Islet of Langerhans (tissue), 1 donor: ENCODE measurements at regions not wholly inside any gene's neighbourhood (a gene's known extent, or its start where the extent isn't known, plus 50 kb on each side); places are given as distances from the start of the nearest gene placed in this dataset.

Experiments used
- FAIRE-seq: peaks from one replicate; lab custom pipeline; 2011; peaks lifted over from hg19 to GRCh38; lab: Jason Lieb, UNC

GRCh38 chr5:104702212-104702611 lies 1139.6 kb upstream of the NUDT12 start:
- FAIRE-seq = no peak

DNA sequence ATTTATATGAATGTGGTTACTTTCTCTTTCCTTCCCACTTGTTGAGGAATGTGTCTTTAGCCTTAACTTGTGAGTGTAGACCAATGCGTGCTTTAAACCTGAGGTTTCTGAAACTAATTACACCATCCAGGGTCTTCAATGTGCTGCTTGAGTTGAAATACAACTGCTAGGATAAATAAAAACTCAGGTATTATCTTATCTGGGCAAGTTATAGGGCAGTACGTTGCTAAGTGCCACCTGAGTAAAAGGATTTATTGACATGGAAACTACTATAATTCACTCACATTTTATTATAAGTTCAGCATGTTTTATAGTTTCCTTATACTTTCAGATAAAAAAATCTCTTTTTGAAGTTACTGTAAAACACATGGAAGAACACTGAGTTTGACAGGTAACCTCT lies 1136.8 kb upstream of the NUDT12 start:
- FAIRE-seq = no peak

DNA sequence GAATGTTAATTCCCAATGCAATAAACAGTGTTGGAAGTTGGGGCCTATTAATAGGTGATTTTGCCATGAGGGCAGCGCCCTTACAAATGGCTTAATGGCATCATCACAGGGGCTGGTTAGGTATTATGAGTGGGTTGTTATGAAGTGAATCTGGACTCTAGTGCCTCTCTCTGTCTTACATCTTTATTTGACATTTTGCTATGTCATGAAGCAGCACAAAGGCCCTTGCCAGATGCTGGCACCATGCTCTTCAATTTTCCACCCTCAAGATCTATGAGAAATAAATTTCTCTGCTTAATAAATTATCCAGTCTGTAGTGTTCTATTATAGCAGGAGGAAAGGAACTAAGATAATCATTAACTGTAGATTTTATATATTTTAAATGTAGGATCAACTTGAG lies 1098.7 kb upstream of the NUDT12 start:
- FAIRE-seq = no peak

- FAIRE-seq = no peak
These were observed 1096.9 kb upstream of the NUDT12 start for GRCh38 chr5:104659497-104659896.

DNA sequence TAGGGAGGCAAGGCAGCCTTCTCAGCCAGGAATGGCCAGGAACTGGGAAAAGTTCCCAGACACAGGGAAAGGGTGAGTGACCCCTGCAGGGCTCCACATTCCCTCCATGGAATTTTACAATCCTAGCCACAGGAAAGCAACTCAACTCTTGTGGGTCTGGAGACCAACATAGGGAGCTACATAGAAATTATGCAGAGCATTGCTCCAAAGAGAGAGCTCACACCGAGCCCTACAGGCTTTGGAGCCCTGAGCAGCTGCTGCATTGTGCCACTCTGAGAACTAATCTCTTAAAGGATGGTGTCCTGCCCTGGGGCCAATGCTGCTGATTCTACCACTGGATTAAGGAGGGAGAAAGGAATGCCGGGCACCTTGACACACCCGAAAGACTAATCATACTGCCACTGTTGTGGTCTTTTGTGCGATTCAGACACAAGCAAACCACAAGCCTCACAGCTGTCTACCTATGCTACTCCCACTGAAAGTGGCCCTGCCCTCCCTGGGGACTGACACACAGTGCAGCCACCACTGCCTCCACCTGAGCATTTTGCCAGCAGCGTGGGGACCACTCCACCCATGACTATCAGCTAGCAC lies 1089.8 kb upstream of the NUDT12 start:
- FAIRE-seq = no peak

- no peak for FAIRE-seq
These were observed 1087.9 kb upstream of the NUDT12 start for GRCh38 chr5:104650313-104651055.

DNA sequence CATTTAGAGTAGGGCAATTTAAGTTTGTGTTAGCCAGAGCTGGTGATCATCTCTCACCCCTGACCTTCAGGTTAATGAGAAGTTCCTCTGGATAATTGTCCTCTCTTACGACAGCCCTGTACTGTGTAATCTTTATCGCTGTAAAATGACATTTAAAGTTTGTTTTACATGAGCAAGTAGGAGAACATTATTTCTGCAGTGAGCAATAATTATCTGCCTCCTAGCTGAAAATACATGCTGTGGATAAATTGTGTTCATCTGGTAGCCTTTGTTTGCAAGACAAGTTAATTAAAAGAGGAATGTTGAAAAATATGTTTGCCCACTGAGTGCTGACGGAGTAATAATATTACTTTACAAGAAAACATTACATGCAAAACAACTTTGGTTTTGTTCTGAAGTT lies 1083.8 kb upstream of the NUDT12 start:
- no peak for FAIRE-seq

DNA sequence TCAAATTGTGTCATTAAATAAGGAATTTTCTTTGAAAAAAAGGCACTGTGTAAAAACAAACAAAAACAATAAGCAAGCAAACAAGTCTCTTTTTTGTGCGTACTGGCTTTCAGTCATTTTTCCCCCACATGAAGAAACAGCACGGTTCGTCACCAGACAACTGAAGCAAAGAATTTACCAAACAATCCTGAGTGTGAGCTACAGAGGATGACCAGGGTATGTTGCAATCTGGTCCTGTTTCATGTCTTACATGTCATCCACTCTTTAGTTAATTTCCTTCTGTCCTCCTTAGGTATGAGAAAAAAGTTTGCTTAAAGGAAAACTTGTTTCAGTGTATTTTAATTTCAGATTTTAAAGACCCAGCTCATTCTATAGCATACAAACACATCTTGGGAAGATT lies 1080.7 kb upstream of the NUDT12 start:
- no peak for FAIRE-seq

GRCh38 chr5:104635227-104635626 lies 1072.6 kb upstream of the NUDT12 start:
- no peak for FAIRE-seq

DNA sequence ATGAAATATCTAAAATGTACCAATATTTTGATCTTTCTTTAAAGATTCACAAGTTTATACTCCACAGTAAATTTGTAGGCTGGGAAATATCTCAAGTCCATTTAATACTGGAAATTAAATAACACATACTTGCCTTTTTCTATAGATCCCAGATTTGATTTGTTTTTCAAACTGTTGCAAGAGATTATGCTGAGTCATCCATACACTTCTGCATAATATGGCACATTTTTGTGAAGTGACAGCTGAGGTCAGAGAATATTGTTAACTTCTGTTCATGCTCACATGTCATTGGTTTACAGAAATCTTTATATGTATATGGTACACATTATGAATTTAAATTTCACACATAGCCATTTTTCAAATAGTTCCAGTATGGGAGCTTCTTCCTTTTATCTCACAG lies 1066.3 kb upstream of the NUDT12 start:
- FAIRE-seq = no peak

GRCh38 chr5:104626122-104626521 lies 1063.5 kb upstream of the NUDT12 start:
- no peak for FAIRE-seq

DNA sequence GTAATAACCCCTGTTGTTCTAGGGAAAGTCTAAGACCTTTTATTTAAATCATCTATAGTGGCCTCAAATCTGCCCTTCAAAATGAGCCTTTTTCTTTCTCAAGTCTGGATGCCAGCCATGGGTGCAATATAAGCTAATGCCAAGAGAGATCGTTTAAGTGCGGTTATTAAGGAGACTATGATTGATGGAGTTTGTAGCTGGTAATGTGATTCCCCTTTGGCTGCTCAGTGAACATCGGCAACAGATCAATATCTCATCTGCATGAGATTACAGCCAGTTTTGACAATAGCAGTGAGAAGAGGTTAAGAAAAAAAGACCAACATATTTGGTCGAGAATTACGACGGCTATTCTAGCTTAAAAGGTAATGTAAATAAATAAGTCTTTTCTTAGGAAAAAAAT lies 1049.4 kb upstream of the NUDT12 start:
- no peak for FAIRE-seq

DNA sequence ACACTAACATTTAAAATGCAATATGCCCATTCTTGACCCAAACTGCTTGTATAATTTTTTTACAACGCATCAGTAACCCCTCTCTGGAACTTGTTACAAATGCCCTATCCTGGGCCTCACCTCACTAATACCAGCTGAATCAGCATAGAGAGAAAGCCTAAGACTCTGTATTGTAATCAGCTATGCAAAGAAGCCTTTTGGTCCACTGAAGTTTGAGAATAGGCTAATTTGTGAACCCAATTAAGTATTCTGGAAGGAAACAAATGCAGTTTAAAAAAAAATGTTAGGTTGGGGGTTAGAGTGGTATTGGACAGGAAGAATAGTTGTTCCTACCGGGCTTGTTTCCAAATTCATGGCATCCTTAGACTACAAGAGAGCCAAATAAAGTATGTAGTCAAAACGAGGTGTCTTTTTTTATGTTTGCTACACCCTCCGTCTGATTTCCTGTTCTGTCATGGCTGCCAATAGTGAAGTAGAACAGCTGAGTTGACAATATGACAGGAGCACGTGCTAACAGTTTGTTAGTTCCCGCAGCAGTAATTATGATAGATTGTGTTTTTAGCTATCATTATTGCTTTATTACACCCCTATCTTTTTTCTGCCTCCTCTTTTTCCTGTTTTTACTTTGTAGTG lies 1048.7 kb upstream of the NUDT12 start:
- no peak for FAIRE-seq

DNA sequence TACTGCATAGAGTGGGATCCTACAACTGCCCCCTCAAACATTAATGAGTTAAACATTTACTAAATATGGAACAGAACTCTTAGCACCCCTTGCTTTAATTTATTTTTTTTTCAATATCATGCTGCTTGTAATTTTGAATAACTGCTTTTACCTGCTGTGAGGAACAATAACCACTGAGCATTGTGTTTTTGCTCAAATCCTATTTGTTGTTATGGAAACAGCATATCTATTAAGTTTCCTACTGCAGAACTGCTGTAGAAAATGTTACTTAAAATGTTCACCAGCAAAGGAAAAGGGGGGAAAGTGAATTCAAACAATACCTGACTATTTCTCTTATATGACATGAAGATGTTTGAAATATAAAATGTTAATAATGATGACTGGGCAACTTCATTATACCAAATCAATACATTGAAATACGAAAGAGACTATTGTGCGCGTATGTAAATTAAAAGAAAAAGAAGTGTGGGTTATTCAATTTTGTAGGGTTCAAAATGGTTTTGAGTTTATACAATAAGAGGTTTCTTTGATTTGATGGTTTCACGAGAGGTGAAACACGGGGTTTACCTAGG lies 1043.8 kb upstream of the NUDT12 start:
- FAIRE-seq = no peak

GRCh38 chr5:104599726-104600125 lies 1037.1 kb upstream of the NUDT12 start:
- no peak for FAIRE-seq

GRCh38 chr5:104598285-104598684 lies 1035.7 kb upstream of the NUDT12 start:
- no peak for FAIRE-seq

DNA sequence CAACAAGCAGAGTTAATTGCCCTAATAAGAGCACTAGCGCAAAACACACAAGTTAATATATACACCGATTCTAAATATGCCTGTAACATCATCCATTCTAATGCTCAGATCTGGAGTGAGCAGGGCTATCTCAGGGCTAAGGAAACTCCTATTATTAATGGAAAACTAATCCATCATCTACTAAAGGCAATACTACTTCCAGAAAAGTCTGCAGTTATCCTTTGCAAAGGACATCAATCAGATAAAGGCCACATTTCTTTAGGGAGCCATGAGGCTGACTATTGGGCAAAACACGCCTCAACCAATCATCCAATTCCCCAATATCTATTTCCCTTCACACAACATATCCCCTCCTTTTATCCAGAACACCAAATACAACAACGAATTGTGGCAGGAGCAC lies 1032.3 kb upstream of the NUDT12 start:
- no peak for FAIRE-seq

DNA sequence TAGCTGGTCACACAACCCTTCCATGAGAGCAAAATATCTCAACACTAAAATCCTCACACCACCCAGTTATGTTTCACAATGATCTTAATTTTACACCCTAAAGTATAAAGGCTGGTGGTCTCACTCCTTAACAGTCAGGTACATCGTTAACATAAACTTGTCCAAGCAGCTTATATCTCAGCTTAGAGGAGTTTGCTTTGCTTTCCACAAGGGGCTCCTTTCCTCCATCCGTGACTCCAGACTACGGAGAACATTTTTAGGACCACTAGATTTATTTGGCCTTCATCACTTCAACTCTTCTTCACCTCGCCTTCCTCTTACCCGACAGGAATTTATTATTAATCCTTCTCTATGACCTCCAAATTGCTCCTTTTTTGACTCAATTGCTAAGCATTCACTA lies 1014.1 kb upstream of the NUDT12 start:
- no peak for FAIRE-seq

DNA sequence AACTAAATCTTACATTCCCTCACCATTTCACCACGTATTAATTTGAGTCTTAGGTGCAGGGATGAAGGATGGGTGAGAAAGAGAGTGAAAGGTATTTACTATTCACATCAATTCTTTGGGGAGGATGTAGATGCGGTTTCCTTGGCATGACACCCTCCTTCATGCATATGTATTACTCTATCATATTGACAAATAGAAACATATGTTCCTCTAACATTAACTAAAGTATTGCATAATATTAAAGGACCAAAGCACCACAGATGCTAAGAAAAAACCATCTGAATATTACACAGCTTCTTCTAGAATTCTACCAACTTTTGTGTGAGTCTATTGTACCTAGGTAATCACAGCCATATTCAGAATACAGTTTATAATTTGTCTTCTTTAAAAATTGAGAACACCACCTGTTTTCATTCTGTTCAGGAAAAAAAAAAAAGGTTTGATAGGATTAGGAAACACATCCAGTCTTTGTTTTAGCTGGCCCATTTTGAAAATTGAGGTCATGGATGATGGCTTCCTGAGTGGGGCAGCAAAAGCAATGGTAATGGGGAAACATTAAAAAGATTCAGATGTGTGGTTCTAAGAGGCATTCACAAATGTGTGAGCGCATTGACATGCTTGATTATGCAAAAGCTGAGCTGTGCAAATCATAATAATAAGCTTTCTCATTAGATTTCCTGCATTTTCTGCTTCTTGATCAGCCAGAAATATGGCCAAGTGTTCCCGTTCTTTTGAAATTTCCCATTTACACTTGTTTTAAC lies 1011.5 kb upstream of the NUDT12 start:
- no peak for FAIRE-seq

DNA sequence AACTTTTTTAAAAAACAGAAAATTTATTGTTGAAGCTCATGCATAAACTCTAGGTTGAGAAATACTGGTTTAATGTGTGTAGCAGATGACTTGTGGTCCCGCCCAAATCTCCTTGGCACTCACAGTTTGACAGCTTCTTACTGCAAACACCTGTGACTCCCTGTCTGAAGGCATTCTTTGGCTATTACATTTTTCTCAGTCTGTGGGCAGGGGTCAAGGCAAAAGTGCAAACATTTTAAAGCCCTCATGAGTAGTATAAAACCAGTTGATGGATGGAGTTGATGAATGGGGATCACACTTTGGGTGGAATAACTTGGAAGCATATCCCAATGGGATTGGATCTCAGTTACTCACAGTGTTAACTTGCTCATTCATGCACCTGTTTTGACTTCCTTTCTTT lies 1007.0 kb upstream of the NUDT12 start:
- FAIRE-seq = no peak

- FAIRE-seq = no peak
These were observed 1001.9 kb upstream of the NUDT12 start for GRCh38 chr5:104564530-104564929.

DNA sequence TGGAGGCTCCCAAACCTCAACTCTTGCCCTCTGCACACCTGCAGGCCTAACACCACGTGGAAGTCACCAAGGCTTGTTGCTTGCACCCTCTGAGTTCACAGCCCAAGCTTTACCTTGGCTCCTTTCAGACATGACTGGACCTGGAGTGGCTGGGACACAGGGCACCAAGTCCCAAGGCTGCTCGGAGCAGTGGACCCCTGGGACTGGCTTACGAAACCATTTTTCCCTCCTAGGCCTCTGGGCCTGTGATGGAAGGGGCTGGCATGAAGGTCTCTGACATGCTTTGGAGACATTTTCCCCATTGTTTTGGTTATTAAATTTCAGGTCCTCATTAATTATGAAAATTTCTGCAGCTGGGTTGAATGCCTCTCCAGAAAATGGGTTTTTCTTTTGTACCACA lies 994.4 kb upstream of the NUDT12 start:
- FAIRE-seq = no peak

- FAIRE-seq = no peak
These were observed 989.0 kb upstream of the NUDT12 start for GRCh38 chr5:104551628-104552027.
